ENCODE measurements at regions not wholly inside any gene's neighbourhood (a gene's known extent, or its start where the extent isn't known, plus 50 kb on each side); places are given as distances from the start of the nearest gene placed in this dataset.
"Not testable (repeated sequence)": the region's sequence is repeated elsewhere in the genome, so short reads cannot be mapped to it uniquely, and the experiment has no call there.

DNA sequence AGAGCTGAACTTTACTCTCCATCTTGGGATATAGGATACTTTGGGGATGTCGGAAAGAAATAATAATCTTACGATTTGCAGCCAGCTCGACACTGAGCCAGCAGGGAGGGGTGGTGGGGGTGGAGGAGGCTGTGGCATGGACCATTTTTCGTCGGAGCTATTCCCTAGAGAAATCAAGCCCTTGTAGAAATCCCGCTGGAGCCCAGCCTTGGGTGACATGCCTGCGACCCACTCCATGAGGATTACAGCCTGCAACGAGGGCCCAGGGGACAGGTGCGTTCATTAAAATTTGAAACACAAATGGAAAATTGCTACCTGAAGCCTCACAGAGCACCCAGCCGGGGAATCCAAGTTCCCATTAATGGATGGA, 82.8 kb upstream of the GSE1 start:
- Histone ChIP-seq H3K27me3 (ENCODE audit: insufficient read depth, low read depth, low read length) (no peaks in the 10 kb centered on the region), H3K4me3 (ENCODE audit: low read length) (no peak overlapping the region), H3K9me3 (ENCODE audit: low read length) (no peaks in the 10 kb centered on the region), H3K27ac (ENCODE audit: low read length) (no peak overlapping the region), H3K9me2 (ENCODE audit: insufficient read depth, low read length) (no peaks in the 10 kb centered on the region), H3F3A (ENCODE audit: insufficient read depth, low read length, poor library complexity, severe bottlenecking) (no peaks in the 10 kb centered on the region), H3K79me2 (replicated peaks; ENCODE audit: insufficient read depth, low read length) (no peaks in the 10 kb centered on the region), H3K4me2 (ENCODE audit: low read length) (no peak overlapping the region), H3K9ac (ENCODE audit: low read length) (no peak overlapping the region), H2AFZ (ENCODE audit: low read depth, low read length) (no peak overlapping the region), H3K36me3 (ENCODE audit: insufficient read depth, low read length) (no peaks in the 10 kb centered on the region), H4K20me1 (ENCODE audit: insufficient read depth) (no peaks in the 10 kb centered on the region)
- TF ChIP-seq TAF1 (IDR thresholded peaks at IDR 0.05; ENCODE audit: low read depth) (no peak), MXI1 (conservative IDR thresholded peaks at IDR 0.05; ENCODE audit: poor library complexity, severe bottlenecking) (no peak), SMC3 (conservative IDR thresholded peaks at IDR 0.05; ENCODE audit: poor library complexity) (no peak)
- TF ChIP-seq, protein P1, sequence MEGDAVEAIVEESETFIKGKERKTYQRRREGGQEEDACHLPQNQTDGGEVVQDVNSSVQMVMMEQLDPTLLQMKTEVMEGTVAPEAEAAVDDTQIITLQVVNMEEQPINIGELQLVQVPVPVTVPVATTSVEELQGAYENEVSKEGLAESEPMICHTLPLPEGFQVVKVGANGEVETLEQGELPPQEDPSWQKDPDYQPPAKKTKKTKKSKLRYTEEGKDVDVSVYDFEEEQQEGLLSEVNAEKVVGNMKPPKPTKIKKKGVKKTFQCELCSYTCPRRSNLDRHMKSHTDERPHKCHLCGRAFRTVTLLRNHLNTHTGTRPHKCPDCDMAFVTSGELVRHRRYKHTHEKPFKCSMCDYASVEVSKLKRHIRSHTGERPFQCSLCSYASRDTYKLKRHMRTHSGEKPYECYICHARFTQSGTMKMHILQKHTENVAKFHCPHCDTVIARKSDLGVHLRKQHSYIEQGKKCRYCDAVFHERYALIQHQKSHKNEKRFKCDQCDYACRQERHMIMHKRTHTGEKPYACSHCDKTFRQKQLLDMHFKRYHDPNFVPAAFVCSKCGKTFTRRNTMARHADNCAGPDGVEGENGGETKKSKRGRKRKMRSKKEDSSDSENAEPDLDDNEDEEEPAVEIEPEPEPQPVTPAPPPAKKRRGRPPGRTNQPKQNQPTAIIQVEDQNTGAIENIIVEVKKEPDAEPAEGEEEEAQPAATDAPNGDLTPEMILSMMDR (IDR thresholded peaks at IDR 0.05; ENCODE audit: poor library complexity, severe bottlenecking) = no peak

DNA sequence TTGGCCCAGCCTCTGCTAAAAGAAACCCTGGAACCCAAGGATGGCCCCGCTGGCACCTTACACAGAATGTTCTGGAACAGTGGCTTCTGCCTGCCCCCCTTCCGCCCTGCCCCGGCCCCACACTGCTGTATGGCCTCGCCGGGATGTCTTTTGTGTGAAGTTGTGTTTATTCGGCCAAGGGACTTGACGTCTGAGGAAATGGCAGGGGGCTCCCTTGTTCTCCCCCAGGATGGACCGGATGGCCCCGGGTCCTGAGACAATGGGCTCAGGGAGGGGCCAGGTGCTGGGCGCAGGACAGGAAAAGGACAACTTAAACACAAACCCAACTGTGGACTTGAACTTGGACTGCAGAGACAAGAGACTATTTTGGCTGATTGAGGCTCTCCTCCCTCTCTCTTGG, 81.6 kb upstream of the GSE1 start:
- Histone ChIP-seq H3K79me2 (replicated peaks; ENCODE audit: insufficient read depth, low read length) (no peaks in the 10 kb centered on the region), H3K27me3 (ENCODE audit: insufficient read depth, low read depth, low read length) (no peaks in the 10 kb centered on the region), H4K20me1 (ENCODE audit: insufficient read depth) (no peaks in the 10 kb centered on the region), H3K9me3 (ENCODE audit: low read length) (no peaks in the 10 kb centered on the region), H3F3A (ENCODE audit: insufficient read depth, low read length, poor library complexity, severe bottlenecking) (no peaks in the 10 kb centered on the region), H3K9me2 (ENCODE audit: insufficient read depth, low read length) (no peaks in the 10 kb centered on the region), H3K36me3 (ENCODE audit: insufficient read depth, low read length) (no peaks in the 10 kb centered on the region), H2AFZ (ENCODE audit: low read depth, low read length) (no peak overlapping the region), H3K9ac (ENCODE audit: low read length) (no peak overlapping the region), H3K27ac (ENCODE audit: low read length) (no peak overlapping the region), H3K4me3 (ENCODE audit: low read length) (no peak overlapping the region), H3K4me2 (ENCODE audit: low read length) (no peak overlapping the region)
- TF ChIP-seq MXI1 (conservative IDR thresholded peaks at IDR 0.05; ENCODE audit: poor library complexity, severe bottlenecking) = no peak
- TF ChIP-seq EP300 (conservative IDR thresholded peaks at IDR 0.05; ENCODE audit: poor library complexity, severe bottlenecking) = no peak
- no peak for TF ChIP-seq EZH2 (IDR thresholded peaks at IDR 0.05; ENCODE audit: borderline replicate concordance, insufficient read depth, low read length, poor library complexity, severe bottlenecking)
- TF ChIP-seq SMC3 (conservative IDR thresholded peaks at IDR 0.05; ENCODE audit: poor library complexity) = no peak
- no peak for TF ChIP-seq POLR2AphosphoS5 (IDR thresholded peaks at IDR 0.05)

DNA sequence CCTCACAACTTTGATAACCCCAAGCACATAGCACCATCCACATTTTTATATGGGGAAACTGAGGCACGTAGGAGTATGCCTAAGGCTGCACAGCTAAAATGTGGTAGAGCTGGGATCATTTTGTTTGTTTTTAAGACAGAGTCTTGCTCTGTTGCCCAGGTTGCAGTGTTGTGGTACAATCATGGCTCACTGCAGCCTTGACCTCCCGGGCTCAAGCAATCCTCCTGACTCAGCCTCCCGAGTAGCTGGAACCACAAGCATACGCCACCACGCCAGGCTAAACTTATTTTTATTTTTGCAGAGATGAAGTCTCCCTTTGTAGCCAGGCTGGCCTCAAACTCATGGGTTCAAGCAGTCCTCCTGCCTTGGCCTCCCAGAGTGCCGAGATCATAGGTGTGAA, 81.0 kb upstream of the GSE1 start:
- Histone ChIP-seq H3K27ac (ENCODE audit: low read length) (no peak overlapping the region), H3K27me3 (ENCODE audit: insufficient read depth, low read depth, low read length) (no peaks in the 10 kb centered on the region), H3K9ac (ENCODE audit: low read length) (no peak overlapping the region), H3K9me2 (ENCODE audit: insufficient read depth, low read length) (no peaks in the 10 kb centered on the region), H3F3A (ENCODE audit: insufficient read depth, low read length, poor library complexity, severe bottlenecking) (no peaks in the 10 kb centered on the region), H3K9me3 (ENCODE audit: low read length) (no peaks in the 10 kb centered on the region), H4K20me1 (ENCODE audit: insufficient read depth) (no peaks in the 10 kb centered on the region), H3K79me2 (replicated peaks; ENCODE audit: insufficient read depth, low read length) (no peaks in the 10 kb centered on the region), H3K4me3 (ENCODE audit: low read length) (no peak overlapping the region), H3K36me3 (ENCODE audit: insufficient read depth, low read length) (no peaks in the 10 kb centered on the region), H3K4me2 (ENCODE audit: low read length) (no peak overlapping the region), H2AFZ (ENCODE audit: low read depth, low read length) (no peak overlapping the region)
- TF ChIP-seq RAD21 (conservative IDR thresholded peaks at IDR 0.05) (no peak), MXI1 (conservative IDR thresholded peaks at IDR 0.05; ENCODE audit: poor library complexity, severe bottlenecking) (no peak), SMC3 (conservative IDR thresholded peaks at IDR 0.05; ENCODE audit: poor library complexity) (no peak), TAF1 (IDR thresholded peaks at IDR 0.05; ENCODE audit: low read depth) (no peak), POLR2AphosphoS5 (IDR thresholded peaks at IDR 0.05) (no peak), EP300 (conservative IDR thresholded peaks at IDR 0.05; ENCODE audit: poor library complexity, severe bottlenecking) (no peak), EZH2 (IDR thresholded peaks at IDR 0.05; ENCODE audit: borderline replicate concordance, insufficient read depth, low read length, poor library complexity, severe bottlenecking) (no peak)
- TF ChIP-seq, protein P1 (IDR thresholded peaks at IDR 0.05; ENCODE audit: poor library complexity, severe bottlenecking) = no peak
- TF ChIP-seq, protein P2, sequence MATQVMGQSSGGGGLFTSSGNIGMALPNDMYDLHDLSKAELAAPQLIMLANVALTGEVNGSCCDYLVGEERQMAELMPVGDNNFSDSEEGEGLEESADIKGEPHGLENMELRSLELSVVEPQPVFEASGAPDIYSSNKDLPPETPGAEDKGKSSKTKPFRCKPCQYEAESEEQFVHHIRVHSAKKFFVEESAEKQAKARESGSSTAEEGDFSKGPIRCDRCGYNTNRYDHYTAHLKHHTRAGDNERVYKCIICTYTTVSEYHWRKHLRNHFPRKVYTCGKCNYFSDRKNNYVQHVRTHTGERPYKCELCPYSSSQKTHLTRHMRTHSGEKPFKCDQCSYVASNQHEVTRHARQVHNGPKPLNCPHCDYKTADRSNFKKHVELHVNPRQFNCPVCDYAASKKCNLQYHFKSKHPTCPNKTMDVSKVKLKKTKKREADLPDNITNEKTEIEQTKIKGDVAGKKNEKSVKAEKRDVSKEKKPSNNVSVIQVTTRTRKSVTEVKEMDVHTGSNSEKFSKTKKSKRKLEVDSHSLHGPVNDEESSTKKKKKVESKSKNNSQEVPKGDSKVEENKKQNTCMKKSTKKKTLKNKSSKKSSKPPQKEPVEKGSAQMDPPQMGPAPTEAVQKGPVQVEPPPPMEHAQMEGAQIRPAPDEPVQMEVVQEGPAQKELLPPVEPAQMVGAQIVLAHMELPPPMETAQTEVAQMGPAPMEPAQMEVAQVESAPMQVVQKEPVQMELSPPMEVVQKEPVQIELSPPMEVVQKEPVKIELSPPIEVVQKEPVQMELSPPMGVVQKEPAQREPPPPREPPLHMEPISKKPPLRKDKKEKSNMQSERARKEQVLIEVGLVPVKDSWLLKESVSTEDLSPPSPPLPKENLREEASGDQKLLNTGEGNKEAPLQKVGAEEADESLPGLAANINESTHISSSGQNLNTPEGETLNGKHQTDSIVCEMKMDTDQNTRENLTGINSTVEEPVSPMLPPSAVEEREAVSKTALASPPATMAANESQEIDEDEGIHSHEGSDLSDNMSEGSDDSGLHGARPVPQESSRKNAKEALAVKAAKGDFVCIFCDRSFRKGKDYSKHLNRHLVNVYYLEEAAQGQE (IDR thresholded peaks at IDR 0.05; ENCODE audit: borderline replicate concordance) = no peak

DNA sequence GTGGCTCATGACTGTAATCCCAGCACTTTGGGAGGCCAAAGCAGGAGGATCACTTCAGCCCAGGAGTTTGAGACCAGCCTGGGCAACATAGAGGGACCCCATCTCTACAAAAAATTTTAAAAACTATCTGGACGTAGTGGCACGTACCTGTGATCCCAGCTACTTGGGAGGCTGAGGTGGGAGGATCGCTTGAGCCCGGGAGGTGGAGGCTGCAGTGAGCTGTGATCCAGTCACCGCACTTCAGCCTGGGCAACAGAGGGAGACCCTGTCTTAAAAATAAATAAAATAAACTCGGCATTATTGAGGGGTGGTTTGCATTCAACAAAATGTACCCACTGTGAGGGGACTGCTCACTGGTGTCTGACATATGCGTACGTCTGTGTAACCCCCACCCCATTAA, 79.5 kb upstream of the GSE1 start:
- H4K20me1 ChIP-seq (ENCODE audit: insufficient read depth) = not testable (repeated sequence)

More for the DNA sequence above, 79.5 kb upstream of the GSE1 start:
- H3K4me3 ChIP-seq (ENCODE audit: low read length); H3K9ac ChIP-seq (ENCODE audit: low read length); H3K9me3 ChIP-seq (ENCODE audit: low read length); H3K79me2 ChIP-seq (replicated peaks; ENCODE audit: insufficient read depth, low read length); H3K4me2 ChIP-seq (ENCODE audit: low read length); H3K27me3 ChIP-seq (ENCODE audit: insufficient read depth, low read depth, low read length); H3F3A ChIP-seq (ENCODE audit: insufficient read depth, low read length, poor library complexity, severe bottlenecking); H3K27ac ChIP-seq (ENCODE audit: low read length); H3K36me3 ChIP-seq (ENCODE audit: insufficient read depth, low read length); H3K9me2 ChIP-seq (ENCODE audit: insufficient read depth, low read length); H2AFZ ChIP-seq (ENCODE audit: low read depth, low read length): not testable (repeated sequence)
